Ascending aorta (tissue), 2 donors: ENCODE measurements at regions not wholly inside any gene's neighbourhood (a gene's known extent, or its start where the extent isn't known, plus 50 kb on each side); places are given as distances from the start of the nearest gene placed in this dataset.

ENCODE experiments used
- DNase-seq, 2 donors: peaks; one replicate each; pipeline ENCODE4 v3.0.0-alpha.2; 2019; ENCODE audit warnings: low spot score in 2 of 2
- H3K27ac ChIP-seq, 2 donors: fragments of 200-600 bp; sonication (generic); one replicate each; pipeline ENCODE4 v1.5.1; 2016 to 2017; ENCODE audit warnings: mild to moderate bottlenecking in 1 of 2
- H3K27me3 ChIP-seq: fragments of 200-600 bp; sonication (generic); one replicate; pipeline ENCODE4 v1.5.1; 2017
- H3K36me3 ChIP-seq, 2 donors: fragments of 200-600 bp; sonication (generic); one replicate each; pipeline ENCODE4 v1.5.1; 2016
- H3K4me1 ChIP-seq, 2 donors: fragments of 200-600 bp; sonication (generic); one replicate each; pipeline ENCODE4 v1.5.1; 2016 to 2017; ENCODE audit warnings: mild to moderate bottlenecking in 1 of 2
- H3K4me3 ChIP-seq, 2 donors: fragments of 200-600 bp; sonication (generic); one replicate each; pipeline ENCODE4 v1.5.1; 2016 to 2017; ENCODE audit warnings: mild to moderate bottlenecking in 1 of 2
- H3K9me3 ChIP-seq, 2 donors: fragments of 200-600 bp; sonication (generic); one replicate each; pipeline ENCODE4 v1.5.1; 2016
- CTCF ChIP-seq, 3 experiments: fragments of 200-600 bp in 2 of 3; fragments of 450-650 bp in 1 of 3; sonication (generic) in 2 of 3; IDR thresholded peaks; one replicate each; pipeline ENCODE4 v1.5.1; 2016 to 2019; ENCODE audit warnings: antibody characterized with exemption in 3 of 3, mild to moderate bottlenecking in 1 of 3, moderate library complexity in 1 of 3
- intact Hi-C: fragments of 100-400 bp; cut with DNase I; formaldehyde crosslinking; loops from one replicate; pipeline ENCODE4 v1.15.1; 2023

- no peaks in the 10 kb centered on the region for H3K36me3 ChIP-seq
- no peaks in the 10 kb centered on the region for H3K9me3 ChIP-seq
- H3K4me1 ChIP-seq = no peaks in the 10 kb centered on the region
- no peak overlapping the region for H3K4me3 ChIP-seq
- no peak overlapping the region for H3K27ac ChIP-seq
- TF ChIP-seq CTCF (IDR thresholded peaks at IDR 0.05) = no peak
- no peaks in the 10 kb centered on the region for H3K27me3 ChIP-seq
- no peak for DNase-seq
- intact Hi-C loops = no loop called here
Observed at GRCh38 chr1:4517186-4517954, 137.0 kb upstream of the AJAP1 start.

- H3K27me3 ChIP-seq = no peaks in the 10 kb centered on the region
- H3K9me3 ChIP-seq = no peaks in the 10 kb centered on the region
- no peaks in the 10 kb centered on the region for H3K4me1 ChIP-seq
- no peak for TF ChIP-seq CTCF (IDR thresholded peaks at IDR 0.05)
- no peak overlapping the region for H3K4me3 ChIP-seq
- no peak for DNase-seq
- intact Hi-C loops = no loop called here
- no peak overlapping the region for H3K27ac ChIP-seq
- H3K36me3 ChIP-seq = no peaks in the 10 kb centered on the region
Observed at GRCh38 chr1:4518621-4519020, 135.8 kb upstream of the AJAP1 start.

- Histone ChIP-seq H3K4me1 (no peaks in the 10 kb centered on the region), H3K4me3 (no peak overlapping the region), H3K27me3 (no peaks in the 10 kb centered on the region), H3K27ac (no peak overlapping the region), H3K9me3 (no peaks in the 10 kb centered on the region), H3K36me3 (no peaks in the 10 kb centered on the region)
- no peak for TF ChIP-seq CTCF (IDR thresholded peaks at IDR 0.05)
- intact Hi-C loops = no loop called here
- DNase-seq = no peak
Observed at GRCh38 chr1:4519954-4520353, 134.5 kb upstream of the AJAP1 start.

GRCh38 chr1:4523551-4523950, 130.9 kb upstream of the AJAP1 start:
- intact Hi-C loops = no loop called here
- no peaks in the 10 kb centered on the region for H3K27me3 ChIP-seq
- H3K36me3 ChIP-seq = no peaks in the 10 kb centered on the region
- no peak overlapping the region for H3K27ac ChIP-seq
- no peak for TF ChIP-seq CTCF (IDR thresholded peaks at IDR 0.05)
- no peak for DNase-seq
- no peaks in the 10 kb centered on the region for H3K9me3 ChIP-seq
- no peak overlapping the region for H3K4me3 ChIP-seq
- H3K4me1 ChIP-seq = no peaks in the 10 kb centered on the region

- H3K9me3 ChIP-seq = no peaks in the 10 kb centered on the region
- intact Hi-C loops = no loop called here
- TF ChIP-seq CTCF (IDR thresholded peaks at IDR 0.05) = no peak
- DNase-seq = no peak
- H3K4me3 ChIP-seq = no peak overlapping the region
- H3K4me1 ChIP-seq = no peaks in the 10 kb centered on the region
- no peak overlapping the region for H3K27ac ChIP-seq
- no peaks in the 10 kb centered on the region for H3K36me3 ChIP-seq
- H3K27me3 ChIP-seq = no peaks in the 10 kb centered on the region
Observed at GRCh38 chr1:4526747-4527146, 127.7 kb upstream of the AJAP1 start.

GRCh38 chr1:4527819-4528218, 126.6 kb upstream of the AJAP1 start:
- Histone ChIP-seq H3K36me3 (no peaks in the 10 kb centered on the region), H3K4me3 (no peak overlapping the region), H3K27ac (no peak overlapping the region), H3K4me1 (no peaks in the 10 kb centered on the region), H3K27me3 (no peaks in the 10 kb centered on the region), H3K9me3 (no peaks in the 10 kb centered on the region)
- no peak for DNase-seq
- intact Hi-C loops = no loop called here
- no peak for TF ChIP-seq CTCF (IDR thresholded peaks at IDR 0.05)
